DMS153 treated with DMSO at 0.1 percent for 48 hours (cell line): ENCODE measurements at regions not wholly inside any gene's neighbourhood (a gene's known extent, or its start where the extent isn't known, plus 50 kb on each side); places are given as distances from the start of the nearest gene placed in this dataset.

Source experiments
- DNase-seq: peaks from one replicate; lab custom pipeline; 2025; ENCODE audit not compliant: unreplicated experiment; lab: John Stamatoyannopoulos, UW

- no peak for DNase-seq
Measured at GRCh38 chr6:168972128-168972527, 281.5 kb downstream of the THBS2 start.

GRCh38 chr6:168971549-168971948 is 282.1 kb downstream of the THBS2 start:
- no peak for DNase-seq

- DNase-seq = no peak
Measured at GRCh38 chr6:168968801-168969200, 284.8 kb downstream of the THBS2 start.

- DNase-seq = peak; percentile 80
Measured at GRCh38 chr6:168968228-168968627, 285.4 kb downstream of the THBS2 start.

- no peak for DNase-seq
Measured at GRCh38 chr6:168967281-168967925, 286.2 kb downstream of the THBS2 start.

GRCh38 chr6:168964138-168964835 is 289.4 kb downstream of the THBS2 start:
- no peak for DNase-seq

GRCh38 chr6:168962886-168963285 is 290.8 kb downstream of the THBS2 start:
- DNase-seq = no peak

GRCh38 chr6:168961264-168961656 is 292.4 kb downstream of the THBS2 start:
- no peak for DNase-seq

GRCh38 chr6:168960551-168961263 is 292.9 kb downstream of the THBS2 start:
- DNase-seq = no peak

- no peak for DNase-seq
Measured at GRCh38 chr6:168959696-168960095, 293.9 kb downstream of the THBS2 start.

GRCh38 chr6:168956884-168957730 is 296.5 kb downstream of the THBS2 start:
- peak; percentile 46 for DNase-seq

GRCh38 chr6:168956141-168956838 is 297.4 kb downstream of the THBS2 start:
- DNase-seq = no peak

- DNase-seq = no peak
Measured at GRCh38 chr6:168953461-168953860, 300.2 kb downstream of the THBS2 start.

- no peak for DNase-seq
Measured at GRCh38 chr6:168951217-168951616, 302.4 kb downstream of the THBS2 start.

- no peak for DNase-seq
Measured at GRCh38 chr6:168950858-168951214, 302.8 kb downstream of the THBS2 start.

GRCh38 chr6:168949981-168950857 is 303.4 kb downstream of the THBS2 start:
- no peak for DNase-seq

GRCh38 chr6:168948990-168949531 is 304.6 kb downstream of the THBS2 start:
- no peak for DNase-seq

GRCh38 chr6:168948002-168948401 is 305.6 kb downstream of the THBS2 start:
- no peak for DNase-seq

- DNase-seq = no peak
Measured at GRCh38 chr6:168943231-168943905, 310.3 kb downstream of the THBS2 start.
